ENCODE measurements at regions not wholly inside any gene's neighbourhood (a gene's known extent, or its start where the extent isn't known, plus 50 kb on each side); places are given as distances from the start of the nearest gene placed in this dataset.

DNA sequence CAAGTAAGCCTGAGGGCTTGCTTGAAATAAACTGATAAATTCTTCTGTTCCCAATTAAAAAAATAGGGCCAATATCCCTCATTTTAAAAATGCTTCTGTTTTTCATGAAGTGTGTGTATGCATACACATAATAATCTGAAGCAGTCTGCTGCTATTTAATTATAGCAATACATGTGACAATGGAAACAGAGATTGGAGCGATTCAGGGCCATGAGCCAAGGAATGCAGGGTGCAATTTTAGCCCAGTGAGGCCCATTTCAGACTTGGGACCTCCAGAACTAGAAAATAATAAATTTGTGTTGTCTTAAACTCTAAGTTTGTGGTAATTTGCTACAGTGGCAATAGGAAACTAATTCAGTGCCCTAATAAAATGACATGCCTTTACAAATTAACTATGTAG lies 264.9 kb downstream of the LTN1 start:
- POLR2A ChIA-PET = no interaction called here
- no peak for DNase-seq (ENCODE audit: extremely low spot score)
- CTCF ChIA-PET = no interaction called here
- TF ChIP-seq ARNT (IDR thresholded peaks at IDR 0.05) (no peak), ZNF384 (IDR thresholded peaks at IDR 0.05) (no peak), SUZ12 (IDR thresholded peaks at IDR 0.05) (no peak)

DNA sequence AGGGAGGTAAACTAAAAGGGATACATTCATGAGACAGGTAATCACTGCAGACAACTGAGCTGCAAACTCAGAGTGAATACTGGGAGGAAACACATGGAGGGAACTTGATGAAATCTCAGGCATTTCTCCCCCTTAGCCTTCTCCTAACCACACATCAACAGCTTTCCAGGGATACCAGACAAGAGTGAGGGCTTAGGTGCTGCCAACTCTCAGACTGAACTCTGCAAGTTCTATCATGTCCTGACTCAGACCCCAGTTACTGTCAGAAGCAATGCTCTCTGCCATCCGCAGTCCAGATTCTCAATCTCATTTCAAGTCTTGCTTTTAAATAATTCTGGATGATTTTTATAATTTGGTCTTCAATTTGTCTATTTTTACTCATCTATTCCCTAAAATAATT lies 267.3 kb downstream of the LTN1 start:
- TF ChIP-seq FOXK2 (IDR thresholded peaks at IDR 0.05) (no peak), FOXA1 (IDR thresholded peaks at IDR 0.05) (no peak), L3MBTL2 (conservative IDR thresholded peaks at IDR 0.05) (no peak), ARNT (IDR thresholded peaks at IDR 0.05) (no peak), ELF4 (IDR thresholded peaks at IDR 0.05) (no peak)
- POLR2A ChIA-PET = no interaction called here

DNA sequence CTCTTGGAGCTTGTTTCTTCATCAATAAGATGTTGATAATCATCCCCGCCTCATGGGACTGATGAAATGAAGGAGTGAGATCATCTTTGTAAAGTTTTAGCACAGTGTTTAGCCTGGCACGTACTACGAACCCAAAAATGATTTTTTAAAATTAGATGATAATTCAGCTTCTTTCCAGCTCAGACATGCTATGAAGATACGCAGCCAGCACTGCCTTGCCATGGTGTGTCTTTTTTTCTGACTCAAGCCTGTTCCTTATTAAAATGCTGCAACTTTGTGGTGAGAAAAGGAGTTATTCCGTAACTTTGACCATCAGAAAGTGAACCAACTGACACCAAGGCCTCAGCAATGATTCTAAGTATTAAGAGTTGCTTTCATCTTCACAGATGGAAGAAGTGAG lies 269.0 kb downstream of the LTN1 start:
- POLR2A ChIA-PET = no interaction called here
- no peak for DNase-seq (ENCODE audit: extremely low spot score)
- no peak for TF ChIP-seq SUZ12 (IDR thresholded peaks at IDR 0.05)
- no peak for TF ChIP-seq FOXK2 (IDR thresholded peaks at IDR 0.05)
- TF ChIP-seq FOXA1 (IDR thresholded peaks at IDR 0.05) = no peak
- no peak for TF ChIP-seq FOXM1 (IDR thresholded peaks at IDR 0.05; ENCODE audit: borderline replicate concordance)
- TF ChIP-seq SP1 (IDR thresholded peaks at IDR 0.05) = no peak
- no peak for TF ChIP-seq NFRKB (IDR thresholded peaks at IDR 0.05)
- CTCF ChIA-PET = no interaction called here

More for the DNA sequence above, 267.3 kb downstream of the LTN1 start:
- no peak for DNase-seq (ENCODE audit: extremely low spot score)
- CTCF ChIA-PET = no interaction called here

DNA sequence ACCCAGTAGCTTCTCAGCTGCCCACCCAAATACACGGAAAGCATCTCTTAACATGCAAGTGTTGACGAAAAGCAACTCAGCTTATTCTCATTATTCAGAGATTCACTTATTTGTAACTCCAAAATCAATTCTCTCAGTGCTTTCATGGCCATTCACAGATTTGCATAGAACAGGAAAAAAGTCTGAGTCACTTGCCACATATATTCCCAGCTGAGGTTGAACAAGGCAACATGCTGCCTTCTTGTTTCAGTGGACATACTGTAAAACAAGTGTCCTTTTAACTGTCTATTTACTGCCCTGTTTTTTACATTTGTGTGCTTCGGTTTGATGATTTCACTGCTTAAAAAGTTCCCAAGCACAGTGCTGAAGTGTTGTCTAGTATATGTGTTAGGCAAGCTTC lies 273.0 kb downstream of the LTN1 start:
- TF ChIP-seq BHLHE40 (IDR thresholded peaks at IDR 0.05; ENCODE audit: borderline replicate concordance) (no peak), FOXK2 (IDR thresholded peaks at IDR 0.05) (no peak), SUZ12 (IDR thresholded peaks at IDR 0.05) (no peak), ARNT (IDR thresholded peaks at IDR 0.05) (no peak), ELF4 (IDR thresholded peaks at IDR 0.05) (no peak), TARDBP (IDR thresholded peaks at IDR 0.05) (no peak), FOXA1 (IDR thresholded peaks at IDR 0.05) (no peak), L3MBTL2 (conservative IDR thresholded peaks at IDR 0.05) (no peak)
- POLR2A ChIA-PET = no interaction called here
- DNase-seq (ENCODE audit: extremely low spot score) = no peak

DNA sequence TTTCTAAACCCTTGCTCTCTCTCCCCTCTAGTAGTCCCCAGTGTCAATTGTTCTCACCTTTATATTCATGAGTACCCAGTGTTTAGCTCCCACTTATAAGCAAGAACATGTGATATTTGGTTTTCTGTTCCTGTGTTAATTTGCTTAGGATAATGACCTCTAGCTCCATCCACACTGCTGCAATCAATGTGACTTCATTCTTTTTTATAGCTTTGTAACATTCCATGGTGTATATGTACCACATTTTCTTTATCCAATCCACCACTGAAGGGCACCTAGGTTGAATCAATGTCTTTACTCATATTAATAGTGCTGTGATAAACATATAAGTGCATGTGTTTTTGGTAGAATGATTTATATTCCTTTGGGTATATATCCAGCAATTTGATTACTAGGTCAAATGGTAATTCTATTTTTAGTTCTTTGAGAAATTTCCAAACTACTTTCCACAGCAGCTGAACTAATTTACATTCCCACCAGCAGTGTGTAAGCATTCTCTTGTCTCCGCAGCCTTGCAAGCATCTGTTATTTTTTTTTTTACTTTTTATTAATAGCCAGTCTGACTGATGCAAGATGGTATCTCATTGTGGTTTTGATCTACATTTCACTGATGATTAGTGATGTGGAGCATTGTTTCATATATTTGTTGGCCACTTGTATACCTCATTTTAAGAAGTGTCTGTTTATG lies 277.8 kb downstream of the LTN1 start:
- POLR2A ChIA-PET = no interaction called here
- DNase-seq (ENCODE audit: extremely low spot score) = no peak
- TF ChIP-seq SUZ12 (IDR thresholded peaks at IDR 0.05) (no peak), FOXA1 (IDR thresholded peaks at IDR 0.05) (no peak), ELF4 (IDR thresholded peaks at IDR 0.05) (no peak), BHLHE40 (IDR thresholded peaks at IDR 0.05; ENCODE audit: borderline replicate concordance) (no peak), LEF1 (IDR thresholded peaks at IDR 0.05; ENCODE audit: borderline replicate concordance) (no peak), SP1 (IDR thresholded peaks at IDR 0.05) (no peak), ARNT (IDR thresholded peaks at IDR 0.05) (no peak), L3MBTL2 (conservative IDR thresholded peaks at IDR 0.05) (no peak), TARDBP (IDR thresholded peaks at IDR 0.05) (no peak), FOXK2 (IDR thresholded peaks at IDR 0.05) (no peak), FOXM1 (IDR thresholded peaks at IDR 0.05; ENCODE audit: borderline replicate concordance) (no peak)
- TF ChIP-seq, protein P1, sequence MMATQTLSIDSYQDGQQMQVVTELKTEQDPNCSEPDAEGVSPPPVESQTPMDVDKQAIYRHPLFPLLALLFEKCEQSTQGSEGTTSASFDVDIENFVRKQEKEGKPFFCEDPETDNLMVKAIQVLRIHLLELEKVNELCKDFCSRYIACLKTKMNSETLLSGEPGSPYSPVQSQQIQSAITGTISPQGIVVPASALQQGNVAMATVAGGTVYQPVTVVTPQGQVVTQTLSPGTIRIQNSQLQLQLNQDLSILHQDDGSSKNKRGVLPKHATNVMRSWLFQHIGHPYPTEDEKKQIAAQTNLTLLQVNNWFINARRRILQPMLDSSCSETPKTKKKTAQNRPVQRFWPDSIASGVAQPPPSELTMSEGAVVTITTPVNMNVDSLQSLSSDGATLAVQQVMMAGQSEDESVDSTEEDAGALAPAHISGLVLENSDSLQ (IDR thresholded peaks at IDR 0.05) = no peak
- CTCF ChIA-PET = interaction anchor here (0.6 kb wide), 1 partner anchor 1849 kb away, joined by 3 read pairs; no protein-coding TSS in a partner anchor

More for the DNA sequence above, 273.0 kb downstream of the LTN1 start:
- CTCF ChIA-PET = no interaction called here

DNA sequence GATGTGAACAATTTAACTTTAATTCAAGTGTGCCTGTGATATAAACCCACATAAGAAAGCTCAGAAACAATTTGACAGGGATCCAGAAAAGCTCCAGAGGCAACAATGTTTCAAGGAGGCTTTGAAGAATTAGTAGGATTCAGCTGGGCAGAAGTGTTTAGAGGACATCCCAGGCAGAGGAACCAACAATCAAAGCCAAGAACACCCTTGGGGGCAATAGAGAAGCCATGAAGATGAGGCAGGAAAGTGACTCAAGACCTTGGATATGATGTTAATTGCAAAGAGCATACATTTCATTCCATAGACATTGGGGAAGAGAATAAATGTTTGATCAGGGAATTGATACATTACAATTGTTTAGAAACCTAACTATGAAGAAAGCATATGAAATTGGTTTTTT lies 280.3 kb downstream of the LTN1 start:
- no peak for TF ChIP-seq SP1 (IDR thresholded peaks at IDR 0.05)
- TF ChIP-seq HDGF (IDR thresholded peaks at IDR 0.05; ENCODE audit: borderline replicate concordance) = no peak
- no peak for TF ChIP-seq TARDBP (IDR thresholded peaks at IDR 0.05)
- no peak for TF ChIP-seq NFRKB (IDR thresholded peaks at IDR 0.05)
- no peak for TF ChIP-seq ZNF384 (IDR thresholded peaks at IDR 0.05)
- no peak for TF ChIP-seq FOXM1 (IDR thresholded peaks at IDR 0.05; ENCODE audit: borderline replicate concordance)
- TF ChIP-seq, protein P1 (IDR thresholded peaks at IDR 0.05) = no peak
- TF ChIP-seq FOXK2 (IDR thresholded peaks at IDR 0.05) = no peak
- no peak for TF ChIP-seq L3MBTL2 (conservative IDR thresholded peaks at IDR 0.05)
- no peak for TF ChIP-seq CTBP1 (IDR thresholded peaks at IDR 0.05; ENCODE audit: borderline replicate concordance)
- TF ChIP-seq BHLHE40 (IDR thresholded peaks at IDR 0.05; ENCODE audit: borderline replicate concordance) = no peak
- no peak for TF ChIP-seq FOXA1 (IDR thresholded peaks at IDR 0.05)
- no peak for TF ChIP-seq ARNT (IDR thresholded peaks at IDR 0.05)
- no peak for TF ChIP-seq ELF4 (IDR thresholded peaks at IDR 0.05)
- TF ChIP-seq LEF1 (IDR thresholded peaks at IDR 0.05; ENCODE audit: borderline replicate concordance) = no peak
- TF ChIP-seq SUZ12 (IDR thresholded peaks at IDR 0.05) = no peak
- POLR2A ChIA-PET = no interaction called here
- CTCF ChIA-PET = no interaction called here
- DNase-seq (ENCODE audit: extremely low spot score) = no peak

DNA sequence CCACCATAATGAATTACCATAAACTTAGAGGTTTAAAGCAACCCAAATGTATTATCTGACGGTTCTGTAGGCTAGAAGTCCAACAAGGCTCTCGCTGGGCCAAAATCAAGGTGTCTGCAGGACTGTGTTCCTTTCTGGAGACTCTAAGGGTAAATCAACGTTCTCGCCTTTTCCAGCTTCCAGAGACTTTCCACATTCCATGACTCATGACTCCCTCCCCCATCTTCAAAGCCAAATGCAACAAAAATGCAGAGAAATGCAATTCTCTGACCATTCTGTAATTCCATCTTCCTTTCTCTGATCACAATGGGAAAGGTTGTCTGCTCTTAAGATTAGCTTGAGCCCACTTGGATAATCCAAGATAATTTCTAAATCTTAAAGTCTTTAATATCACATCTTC lies 287.1 kb downstream of the LTN1 start:
- CTCF ChIA-PET = no interaction called here
- POLR2A ChIA-PET = no interaction called here
- TF ChIP-seq HDGF (IDR thresholded peaks at IDR 0.05; ENCODE audit: borderline replicate concordance) (no peak), FOXK2 (IDR thresholded peaks at IDR 0.05) (no peak), FOXM1 (IDR thresholded peaks at IDR 0.05; ENCODE audit: borderline replicate concordance) (no peak), BHLHE40 (IDR thresholded peaks at IDR 0.05; ENCODE audit: borderline replicate concordance) (no peak), CTBP1 (IDR thresholded peaks at IDR 0.05; ENCODE audit: borderline replicate concordance) (no peak), LEF1 (IDR thresholded peaks at IDR 0.05; ENCODE audit: borderline replicate concordance) (no peak), ELF4 (IDR thresholded peaks at IDR 0.05) (no peak), NFRKB (IDR thresholded peaks at IDR 0.05) (no peak), ZNF384 (IDR thresholded peaks at IDR 0.05) (no peak), ARNT (IDR thresholded peaks at IDR 0.05) (no peak), FOXA1 (IDR thresholded peaks at IDR 0.05) (no peak)
- TF ChIP-seq, protein P1 (IDR thresholded peaks at IDR 0.05) = no peak
- DNase-seq (ENCODE audit: extremely low spot score) = no peak

All from HEK293T (cell line).